CD4-positive, alpha-beta T cell (primary cell): ENCODE measurements at regions not wholly inside any gene's neighbourhood (a gene's known extent, or its start where the extent isn't known, plus 50 kb on each side); places are given as distances from the start of the nearest gene placed in this dataset.

Experiments
- ATAC-seq: fragments of 200-7000 bp; cut with Tn5 transposase; one replicate; pipeline ENCODE4 v1.10.0; 2022; ENCODE audit warnings: mild to moderate bottlenecking; ENCODE audit not compliant: poor library complexity
- CTCF ChIA-PET: fragments of 350-600 bp; sonication (Branson Sonifier 250); formaldehyde crosslinking; loops from one replicate; lab custom pipeline; 2021; ENCODE audit warnings: antibody characterized with exemption, inconsistent platforms; lab: Charles Lee
- POLR2A ChIA-PET: fragments of 350-600 bp; sonication (Branson Sonifier 250); formaldehyde crosslinking; loops from one replicate; lab custom pipeline; 2021; ENCODE audit warnings: antibody characterized with exemption, inconsistent platforms; lab: Charles Lee
- DNase-seq, 14 experiments: peaks; one replicate each; pipeline ENCODE4 v3.0.0-alpha.2; 2013 to 2020; ENCODE audit warnings: mixed read lengths in 2 of 14
- H3K27ac ChIP-seq, 2 donors: one replicate each; pipeline versions ENCODE4 v1.5.1 to v1.7.0; 2013; ENCODE audit warnings: low read length in 2 of 2, low read depth in 1 of 2, mild to moderate bottlenecking in 1 of 2
- H3K27me3 ChIP-seq, 2 experiments: 1 replicate in 1 of 2; 2 replicates in 1 of 2; pipeline versions ENCODE4 v1.6.1 to v1.7.0; 2013; ENCODE audit warnings: low read length in 2 of 2, control low read depth in 1 of 2, mild to moderate bottlenecking in 1 of 2, moderate library complexity in 1 of 2; ENCODE audit not compliant: insufficient read depth in 2 of 2, control insufficient read depth in 1 of 2
- H3K36me3 ChIP-seq: one replicate; pipeline ENCODE4 v1.6.1; 2013; ENCODE audit warnings: low read length, control low read depth; ENCODE audit not compliant: insufficient read depth
- H3K4me1 ChIP-seq: one replicate; pipeline ENCODE4 v1.6.1; 2013; ENCODE audit warnings: low read length, control low read depth; ENCODE audit not compliant: insufficient read depth
- H3K4me3 ChIP-seq: one replicate; pipeline ENCODE4 v1.5.1; 2013; ENCODE audit warnings: mild to moderate bottlenecking, low read length, moderate library complexity
- H3K9me3 ChIP-seq, 2 experiments: 1 replicate in 1 of 2; 2 replicates in 1 of 2; pipeline versions ENCODE4 v1.6.1 to v1.7.0; 2013; ENCODE audit warnings: low read length in 2 of 2, mild to moderate bottlenecking in 2 of 2, control low read depth in 1 of 2, moderate library complexity in 1 of 2; ENCODE audit not compliant: control insufficient read depth in 1 of 2, insufficient read depth in 1 of 2
- H3K27ac Mint-ChIP-seq: one replicate; pipeline ENCODE4 v1.8.0; 2020; ENCODE audit warnings: mixed read lengths
- H3K27me3 Mint-ChIP-seq: one replicate; pipeline ENCODE4 v1.8.0; 2021; ENCODE audit warnings: mixed read lengths
- H3K36me3 Mint-ChIP-seq: one replicate; pipeline ENCODE4 v1.8.0; 2021; ENCODE audit warnings: low read depth, mixed read lengths
- H3K4me1 Mint-ChIP-seq: one replicate; pipeline ENCODE4 v1.8.0; 2021; ENCODE audit warnings: low read depth, mixed read lengths
- H3K4me3 Mint-ChIP-seq: one replicate; pipeline ENCODE4 v1.8.0; 2020; ENCODE audit warnings: mild to moderate bottlenecking, mixed read lengths
- H3K9me3 Mint-ChIP-seq: one replicate; pipeline ENCODE4 v1.8.0; 2020; ENCODE audit warnings: mixed read lengths
- intact Hi-C, 2 experiments: fragments of 100-400 bp; cut with DNase I in 1 of 2; cut with micrococcal nuclease in 1 of 2; formaldehyde crosslinking; loops; one replicate each; pipeline versions ENCODE4 v1.15.1 to v1.9.0; 2023 to 2025; cut with DNase I, micrococcal nuclease
- TF ChIP-seq, protein P1 (sequence below): fragments of 200-600 bp; IDR thresholded peaks from one replicate; pipeline ENCODE4 v1.8.0; 2022; ENCODE audit warnings: antibody characterized with exemption, mild to moderate bottlenecking

DNA sequence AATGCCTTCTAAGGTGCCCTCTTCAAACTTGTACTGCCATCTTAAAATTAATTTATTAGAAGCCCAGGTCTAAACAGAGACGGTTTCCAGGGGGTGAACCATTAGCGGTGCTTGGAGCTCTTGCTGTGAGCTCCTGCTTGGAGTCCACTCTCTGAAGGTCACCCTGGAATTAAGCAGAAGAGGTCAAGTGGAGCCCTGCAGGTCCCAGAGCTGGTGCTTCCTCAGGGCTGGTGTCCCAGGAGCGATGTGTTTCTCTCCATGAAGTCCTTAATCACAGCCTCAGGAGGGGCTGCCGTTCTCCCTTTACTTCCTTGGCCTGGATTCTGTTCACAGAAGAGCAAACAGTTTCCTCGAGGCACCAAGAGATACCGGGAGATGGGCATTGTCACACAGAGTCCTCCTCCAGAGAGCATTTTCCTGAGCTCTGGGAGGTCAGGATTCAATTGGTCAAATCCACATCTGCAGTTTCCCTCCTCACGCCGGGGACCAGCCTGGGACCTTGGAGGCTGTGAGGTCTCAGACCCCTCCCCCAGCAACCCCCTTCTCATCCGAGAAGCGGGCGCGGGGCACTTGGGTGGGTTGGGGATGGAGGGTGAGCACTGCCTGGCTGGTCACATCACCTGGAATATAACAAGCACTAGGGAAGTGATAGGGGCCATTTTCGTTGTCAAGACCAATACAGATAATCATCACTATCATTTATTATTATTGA, 310.4 kb downstream of the AJAP1 start:
- Mint-ChIP-seq H3K27ac (no peak overlapping the region), H3K36me3 (no peaks in the 10 kb centered on the region), H3K27me3 (peaks cover 24% of the 10 kb centered on the region), H3K9me3 (no peaks in the 10 kb centered on the region), H3K4me3 (no peak overlapping the region), H3K4me1 (no peaks in the 10 kb centered on the region)
- H3K27me3 ChIP-seq = no peaks in the 10 kb centered on the region
- TF ChIP-seq, protein P1, sequence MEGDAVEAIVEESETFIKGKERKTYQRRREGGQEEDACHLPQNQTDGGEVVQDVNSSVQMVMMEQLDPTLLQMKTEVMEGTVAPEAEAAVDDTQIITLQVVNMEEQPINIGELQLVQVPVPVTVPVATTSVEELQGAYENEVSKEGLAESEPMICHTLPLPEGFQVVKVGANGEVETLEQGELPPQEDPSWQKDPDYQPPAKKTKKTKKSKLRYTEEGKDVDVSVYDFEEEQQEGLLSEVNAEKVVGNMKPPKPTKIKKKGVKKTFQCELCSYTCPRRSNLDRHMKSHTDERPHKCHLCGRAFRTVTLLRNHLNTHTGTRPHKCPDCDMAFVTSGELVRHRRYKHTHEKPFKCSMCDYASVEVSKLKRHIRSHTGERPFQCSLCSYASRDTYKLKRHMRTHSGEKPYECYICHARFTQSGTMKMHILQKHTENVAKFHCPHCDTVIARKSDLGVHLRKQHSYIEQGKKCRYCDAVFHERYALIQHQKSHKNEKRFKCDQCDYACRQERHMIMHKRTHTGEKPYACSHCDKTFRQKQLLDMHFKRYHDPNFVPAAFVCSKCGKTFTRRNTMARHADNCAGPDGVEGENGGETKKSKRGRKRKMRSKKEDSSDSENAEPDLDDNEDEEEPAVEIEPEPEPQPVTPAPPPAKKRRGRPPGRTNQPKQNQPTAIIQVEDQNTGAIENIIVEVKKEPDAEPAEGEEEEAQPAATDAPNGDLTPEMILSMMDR = no peak
- H3K4me1 ChIP-seq = no peaks in the 10 kb centered on the region
- no peak for ATAC-seq
- H3K9me3 ChIP-seq = peaks cover 0 to 3% of the 10 kb centered on the region in 2 experiments
- intact Hi-C loops = no loop called here
- H3K36me3 ChIP-seq = no peaks in the 10 kb centered on the region
- DNase-seq = no peak
- POLR2A ChIA-PET = no interaction called here
- H3K4me3 ChIP-seq = no peak overlapping the region
- no peak overlapping the region for H3K27ac ChIP-seq
- CTCF ChIA-PET = no interaction called here

DNA sequence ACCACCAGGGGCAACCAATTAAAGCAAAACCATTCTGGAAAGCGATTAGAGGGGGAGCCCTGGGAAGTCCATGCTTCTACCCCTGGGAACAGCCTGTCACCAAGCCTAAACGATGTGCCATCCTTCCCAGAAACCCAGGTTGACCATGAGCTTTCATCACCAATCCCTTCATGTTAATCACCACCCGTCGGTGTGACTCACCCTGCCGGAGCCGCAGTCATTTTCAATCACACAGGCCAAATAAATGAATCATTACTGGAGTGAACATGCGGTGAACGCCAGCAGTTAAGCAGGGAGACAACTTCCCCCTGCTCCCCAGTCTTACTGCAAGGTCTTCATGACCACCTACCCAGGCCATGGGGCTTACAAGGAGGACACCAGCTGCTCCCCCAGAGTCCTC, 308.8 kb downstream of the AJAP1 start:
- DNase-seq (no peak), ATAC-seq (no peak)
- no peak overlapping the region for H3K27ac Mint-ChIP-seq
- no peaks in the 10 kb centered on the region for H3K9me3 Mint-ChIP-seq
- Histone ChIP-seq H3K27ac (no peak overlapping the region), H3K27me3 (no peaks in the 10 kb centered on the region), H3K4me1 (no peaks in the 10 kb centered on the region), H3K9me3 (peaks cover 0 to 3% of the 10 kb centered on the region in 2 experiments), H3K4me3 (no peak overlapping the region), H3K36me3 (no peaks in the 10 kb centered on the region)
- POLR2A ChIA-PET = no interaction called here
- peaks cover 24% of the 10 kb centered on the region for H3K27me3 Mint-ChIP-seq
- intact Hi-C loops = no loop called here
- TF ChIP-seq, protein P1 = no peak
- H3K4me1 Mint-ChIP-seq = no peaks in the 10 kb centered on the region
- CTCF ChIA-PET = interaction anchor here (1.2 kb wide), 1 partner anchor 9 kb away, joined by 3 read pairs; no protein-coding TSS in a partner anchor
- H3K36me3 Mint-ChIP-seq = no peaks in the 10 kb centered on the region
- H3K4me3 Mint-ChIP-seq = no peak overlapping the region

DNA sequence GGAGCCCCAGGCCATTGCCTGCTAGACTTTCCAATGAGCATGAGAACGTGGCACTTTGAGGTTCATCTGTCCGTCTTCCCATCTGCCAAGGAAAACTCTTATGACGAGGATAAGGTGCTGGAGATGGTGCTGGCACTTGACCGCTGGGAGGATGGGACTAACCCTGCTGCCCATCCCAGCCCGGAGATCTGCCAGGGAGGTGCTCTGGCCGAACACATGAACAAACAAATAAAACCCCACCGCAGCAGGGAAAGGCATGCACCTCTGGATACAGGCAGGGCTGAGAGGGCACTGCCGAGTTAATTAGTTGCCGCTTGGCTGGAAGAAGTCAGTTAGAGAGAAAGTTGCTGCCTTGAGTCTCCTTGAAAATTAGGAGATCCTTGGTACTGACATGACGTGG, 308.4 kb downstream of the AJAP1 start:
- Histone ChIP-seq H3K27ac (no peak overlapping the region), H3K27me3 (peaks cover 0 to 2% of the 10 kb centered on the region in 2 experiments), H3K4me1 (no peaks in the 10 kb centered on the region), H3K4me3 (no peak overlapping the region), H3K9me3 (peaks cover 0 to 3% of the 10 kb centered on the region in 2 experiments), H3K36me3 (no peaks in the 10 kb centered on the region)
- H3K27ac Mint-ChIP-seq = no peak overlapping the region
- H3K27me3 Mint-ChIP-seq = peaks cover 22% of the 10 kb centered on the region
- no peaks in the 10 kb centered on the region for H3K9me3 Mint-ChIP-seq
- no peak for ATAC-seq
- ChIA-PET CTCF (no interaction called here), POLR2A (no interaction called here)
- H3K4me1 Mint-ChIP-seq = no peaks in the 10 kb centered on the region
- DNase-seq = no peak
- no peak overlapping the region for H3K4me3 Mint-ChIP-seq
- intact Hi-C loops = no loop called here
- TF ChIP-seq, protein P1 = no peak
- H3K36me3 Mint-ChIP-seq = no peaks in the 10 kb centered on the region
